GM12878 (cell line): ENCODE measurements at regions not wholly inside any gene's neighbourhood (a gene's known extent, or its start where the extent isn't known, plus 50 kb on each side); places are given as distances from the start of the nearest gene placed in this dataset.

Experiments
- ATAC-seq: fragments of 200-7000 bp; cut with Tn5 transposase; 3 replicates; pipeline ENCODE4 v1.9.1; 2020; ENCODE audit warnings: mild to moderate bottlenecking, moderate library complexity
- BruUV-seq: library from RNA; stranded (reverse); fragments of 400-500 nt; replicated peaks from 2 replicates; lab custom pipeline; 2021; lab: Mats Ljungman, UMichigan
- CTCF ChIA-PET: fragments of 300-600 bp; sonication (Branson Sonifier 250); formaldehyde crosslinking; extraction: SDS; loops from one replicate; lab custom pipeline; 2021; ENCODE audit warnings: inconsistent platforms; lab: Yijun Ruan, JAX
- POLR2A ChIA-PET: fragments of 350-600 bp; formaldehyde crosslinking; extraction: SDS; loops from one replicate; lab custom pipeline; 2021; ENCODE audit warnings: inconsistent platforms; lab: Charles Lee
- RAD21 ChIA-PET: fragments of 300-600 bp; sonication (Branson Sonifier 250); formaldehyde crosslinking; loops from one replicate; lab custom pipeline; 2023; ENCODE audit warnings: antibody characterized with exemption; ENCODE audit not compliant: unreplicated experiment; lab: Charles Lee
- SMC1A ChIA-PET: fragments of 300-600 bp; sonication (Branson Sonifier 250); formaldehyde crosslinking; loops from one replicate; lab custom pipeline; 2023; ENCODE audit not compliant: unreplicated experiment, uncharacterized antibody; lab: Charles Lee
- DNase-seq: peaks from one replicate; pipeline ENCODE4 v3.0.0-alpha.2; 2011; ENCODE audit warnings: low read depth, low spot score
- FAIRE-seq: peaks from 3 replicates; lab custom pipeline; 2011; peaks lifted over from hg19 to GRCh38; lab: Jason Lieb, UNC
- H2AFZ ChIP-seq: 2 replicates; pipeline ENCODE4 v1.6.0; 2011; ENCODE audit warnings: low read depth, low read length, control low read depth; ENCODE audit not compliant: control insufficient read depth
- H3K27ac ChIP-seq: 2 replicates; pipeline ENCODE4 v1.5.1; 2011; ENCODE audit warnings: control low read depth; ENCODE audit not compliant: control insufficient read depth, insufficient read depth
- H3K27me3 ChIP-seq, 2 experiments: replicated peaks in 1 of 2; 2 replicates each; pipeline versions ENCODE4 v1.6.0 to v1.6.1; 2011; ENCODE audit warnings: low read length in 1 of 2; ENCODE audit not compliant: control insufficient read depth in 2 of 2, insufficient read depth in 2 of 2
- H3K36me3 ChIP-seq, 2 experiments: 2 replicates each; pipeline ENCODE4 v1.5.1; 2011; ENCODE audit warnings: low read length in 1 of 2; ENCODE audit not compliant: control insufficient read depth in 2 of 2, insufficient read depth in 2 of 2
- H3K4me1 ChIP-seq: 2 replicates; pipeline ENCODE4 v1.6.1; 2011; ENCODE audit warnings: mild to moderate bottlenecking, low read length, moderate library complexity, mixed read lengths; ENCODE audit not compliant: control insufficient read depth, insufficient read depth
- H3K4me2 ChIP-seq: 2 replicates; pipeline ENCODE4 v1.6.0; 2011; ENCODE audit warnings: control low read depth; ENCODE audit not compliant: control insufficient read depth, insufficient read depth
- H3K4me3 ChIP-seq: fragments of 200-600 bp; sonication (generic); 2 replicates; pipeline ENCODE4 v1.5.1; 2016
- H3K79me2 ChIP-seq: 2 replicates; pipeline ENCODE4 v1.6.0; 2011; ENCODE audit warnings: low read length; ENCODE audit not compliant: control insufficient read depth, insufficient read depth
- H3K9ac ChIP-seq: 2 replicates; pipeline ENCODE4 v1.8.0; 2011; ENCODE audit warnings: low read length, control low read depth, mixed read lengths; ENCODE audit not compliant: control insufficient read depth, insufficient read depth
- H3K9me3 ChIP-seq: replicated peaks from 3 replicates; pipeline ENCODE4 v1.5.1; 2011; ENCODE audit warnings: mild to moderate bottlenecking, low read length; ENCODE audit not compliant: control insufficient read depth, insufficient read depth
- H4K20me1 ChIP-seq: 2 replicates; pipeline ENCODE4 v1.6.0; 2011; ENCODE audit not compliant: control insufficient read depth, insufficient read depth
- CBX3 ChIP-seq: fragments of 200-600 bp; sonication (generic); IDR thresholded peaks from 2 replicates; pipeline ENCODE4 v1.6.1; 2016; ENCODE audit warnings: low read depth, borderline replicate concordance
- CREM ChIP-seq: IDR thresholded peaks from 2 replicates; pipeline ENCODE4 v1.6.1; 2014; ENCODE audit warnings: antibody characterized with exemption, low read depth
- E2F4 ChIP-seq: IDR thresholded peaks from 2 replicates; pipeline ENCODE4 v1.6.1; 2012; ENCODE audit warnings: low read depth, low read length, improper control_type of control experiment
- E4F1 ChIP-seq: fragments of 450-650 bp; IDR thresholded peaks from 2 replicates; pipeline ENCODE4 v1.6.1; 2018; ENCODE audit warnings: borderline replicate concordance, mild to moderate bottlenecking; ENCODE audit not compliant: partially characterized antibody
- JUND ChIP-seq: IDR thresholded peaks from 2 replicates; pipeline ENCODE4 v1.6.1; 2012; ENCODE audit warnings: low read depth, mild to moderate bottlenecking, low read length, improper control_type of control experiment, moderate library complexity
- MTA3 ChIP-seq: IDR thresholded peaks from 2 replicates; pipeline ENCODE4 v1.6.1; 2012; ENCODE audit warnings: low read length, inconsistent platforms, borderline replicate concordance
- NFIC ChIP-seq: IDR thresholded peaks from 2 replicates; pipeline ENCODE4 v1.6.1; 2012; ENCODE audit warnings: low read depth, mild to moderate bottlenecking, inconsistent platforms, low read length, moderate library complexity
- RAD51 ChIP-seq: fragments of 450-650 bp; IDR thresholded peaks from 2 replicates; pipeline ENCODE4 v1.6.1; 2016; ENCODE audit warnings: moderate library complexity, mild to moderate bottlenecking, inconsistent platforms
- SIX5 ChIP-seq: IDR thresholded peaks from 2 replicates; pipeline ENCODE4 v1.6.1; 2011; ENCODE audit warnings: mild to moderate bottlenecking, low read depth, low read length, moderate library complexity; ENCODE audit not compliant: severe bottlenecking
- SP1 ChIP-seq: IDR thresholded peaks from one replicate; pipeline ENCODE4 v1.6.1; 2011; ENCODE audit warnings: low read depth, low read length
- WGBS: methylation state at CpG from one replicate; pipeline ENCODE4 v1.1.6; 2016; ENCODE audit warnings: low lambda C conversion rate; ENCODE audit not compliant: insufficient replicate concordance, insufficient coverage; ENCODE audit errors: missing lambda C conversion rate; 5-methylcytosine and 5-hydroxymethylcytosine counted together
- in situ Hi-C: fragments of 300-500 bp; cut with MboI; formaldehyde crosslinking; loops from 9 replicates; pipeline ENCODE4 v1.14.3; 2018; ENCODE audit warnings: mixed read lengths
- intact Hi-C: fragments of 100-400 bp; cut with micrococcal nuclease; formaldehyde crosslinking; loops from one replicate; pipeline ENCODE4 v1.14.2; 2022; ENCODE audit not compliant: unreplicated experiment
- TF ChIP-seq, protein P1 (sequence below): fragments of 150-350 bp; IDR thresholded peaks from 2 replicates; pipeline ENCODE4 v1.6.1; 2014; ENCODE audit warnings: mild to moderate bottlenecking, low read depth, low read length
- TF ChIP-seq, protein P2 (sequence below): IDR thresholded peaks from 2 replicates; pipeline ENCODE4 v1.6.1; 2012; ENCODE audit warnings: low read length, inconsistent platforms

GRCh38 chr3:117358717-117359314 is 649.2 kb downstream of the TUSC7 start:
- H3K36me3 ChIP-seq: no peaks in the 10 kb centered on the region
- H3K4me1 ChIP-seq: no peaks in the 10 kb centered on the region
- no peaks in the 10 kb centered on the region for H3K79me2 ChIP-seq
- no peaks in the 10 kb centered on the region for H4K20me1 ChIP-seq
- no peaks in the 10 kb centered on the region for H3K9me3 ChIP-seq
- TF ChIP-seq, protein P1, sequence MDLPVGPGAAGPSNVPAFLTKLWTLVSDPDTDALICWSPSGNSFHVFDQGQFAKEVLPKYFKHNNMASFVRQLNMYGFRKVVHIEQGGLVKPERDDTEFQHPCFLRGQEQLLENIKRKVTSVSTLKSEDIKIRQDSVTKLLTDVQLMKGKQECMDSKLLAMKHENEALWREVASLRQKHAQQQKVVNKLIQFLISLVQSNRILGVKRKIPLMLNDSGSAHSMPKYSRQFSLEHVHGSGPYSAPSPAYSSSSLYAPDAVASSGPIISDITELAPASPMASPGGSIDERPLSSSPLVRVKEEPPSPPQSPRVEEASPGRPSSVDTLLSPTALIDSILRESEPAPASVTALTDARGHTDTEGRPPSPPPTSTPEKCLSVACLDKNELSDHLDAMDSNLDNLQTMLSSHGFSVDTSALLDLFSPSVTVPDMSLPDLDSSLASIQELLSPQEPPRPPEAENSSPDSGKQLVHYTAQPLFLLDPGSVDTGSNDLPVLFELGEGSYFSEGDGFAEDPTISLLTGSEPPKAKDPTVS: no peak
- no peak for TF ChIP-seq CREM
- TF ChIP-seq JUND: no peak
- no TSS peak for BruUV-seq
- in situ Hi-C loops: loop anchor here (10.0 kb wide), 1 partner anchor 584 kb away; no protein-coding TSS in a partner anchor
- no peak overlapping the region for H2AFZ ChIP-seq
- WGBS: 31% methylated on average over 10 of the region's 10 CpGs
- no peak overlapping the region for H3K27ac ChIP-seq
- H3K9ac ChIP-seq: no peak overlapping the region
- H3K4me2 ChIP-seq: no peak overlapping the region
- intact Hi-C loops: no loop called here
- no peaks in the 10 kb centered on the region; a peak in 1 of 4 replicates for H3K27me3 ChIP-seq
- ATAC-seq: no peak
- FAIRE-seq: no peak
- RAD21 ChIA-PET: no interaction called here
- DNase-seq: no peak
- POLR2A ChIA-PET: no interaction called here
- no peak overlapping the region for H3K4me3 ChIP-seq
- CTCF ChIA-PET: interaction anchor here (1.3 kb wide), 1 partner anchor 339 kb away, joined by 3 read pairs; no protein-coding TSS in a partner anchor
- SMC1A ChIA-PET: interaction anchor here (0.6 to 1.0 kb wide), 2 partner anchors 12 to 167 kb away, joined by 3 read pairs; no protein-coding TSS in a partner anchor

- CTCF ChIA-PET: no interaction called here
- ATAC-seq: no peak
- Histone ChIP-seq H4K20me1 (no peaks in the 10 kb centered on the region), H3K9ac (no peak overlapping the region), H3K4me1 (no peaks in the 10 kb centered on the region), H3K9me3 (no peaks in the 10 kb centered on the region; the same call in 2 of the 3 replicates), H2AFZ (no peak overlapping the region), H3K79me2 (no peaks in the 10 kb centered on the region), H3K27ac (no peak overlapping the region), H3K4me3 (no peak overlapping the region), H3K4me2 (no peak overlapping the region), H3K36me3 (no peaks in the 10 kb centered on the region), H3K27me3 (no peaks in the 10 kb centered on the region)
- RAD21 ChIA-PET: no interaction called here
- no peak for FAIRE-seq
- no TSS peak for BruUV-seq
- POLR2A ChIA-PET: no interaction called here
- in situ Hi-C loops (no loop called here), intact Hi-C loops (no loop called here)
- no peak for DNase-seq
- SMC1A ChIA-PET: no interaction called here
- TF ChIP-seq MTA3: no peak
- TF ChIP-seq, protein P2, sequence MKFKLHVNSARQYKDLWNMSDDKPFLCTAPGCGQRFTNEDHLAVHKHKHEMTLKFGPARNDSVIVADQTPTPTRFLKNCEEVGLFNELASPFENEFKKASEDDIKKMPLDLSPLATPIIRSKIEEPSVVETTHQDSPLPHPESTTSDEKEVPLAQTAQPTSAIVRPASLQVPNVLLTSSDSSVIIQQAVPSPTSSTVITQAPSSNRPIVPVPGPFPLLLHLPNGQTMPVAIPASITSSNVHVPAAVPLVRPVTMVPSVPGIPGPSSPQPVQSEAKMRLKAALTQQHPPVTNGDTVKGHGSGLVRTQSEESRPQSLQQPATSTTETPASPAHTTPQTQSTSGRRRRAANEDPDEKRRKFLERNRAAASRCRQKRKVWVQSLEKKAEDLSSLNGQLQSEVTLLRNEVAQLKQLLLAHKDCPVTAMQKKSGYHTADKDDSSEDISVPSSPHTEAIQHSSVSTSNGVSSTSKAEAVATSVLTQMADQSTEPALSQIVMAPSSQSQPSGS: no peak
- TF ChIP-seq E4F1: no peak
- TF ChIP-seq RAD51: no peak
- TF ChIP-seq SP1: no peak
- TF ChIP-seq SIX5: no peak
- TF ChIP-seq E2F4: no peak
- no peak for TF ChIP-seq NFIC
- no peak for TF ChIP-seq CBX3
Measured at GRCh38 chr3:117366574-117366973, 657.0 kb downstream of the TUSC7 start.
